ENCODE measurements at regions not wholly inside any gene's neighbourhood (a gene's known extent, or its start where the extent isn't known, plus 50 kb on each side); places are given as distances from the start of the nearest gene placed in this dataset.

- no peak for TF ChIP-seq CTCF (IDR thresholded peaks at IDR 0.05; ENCODE audit: insufficient read depth, low read depth, low read length, missing control alignments)
- H3K4me3 ChIP-seq (ENCODE audit: low read depth, low read length) = no peak overlapping the region
- no peak for DNase-seq (ENCODE audit: low read depth)
Measured at GRCh38 chr1:194043984-194044755, 857.8 kb upstream of the B3GALT2 start.

- DNase-seq (ENCODE audit: low read depth) = no peak
- TF ChIP-seq CTCF (IDR thresholded peaks at IDR 0.05; ENCODE audit: insufficient read depth, low read depth, low read length, missing control alignments) = no peak
- no peak overlapping the region for H3K4me3 ChIP-seq (ENCODE audit: low read depth, low read length)
Measured at GRCh38 chr1:194042736-194043135, 856.3 kb upstream of the B3GALT2 start.

DNA sequence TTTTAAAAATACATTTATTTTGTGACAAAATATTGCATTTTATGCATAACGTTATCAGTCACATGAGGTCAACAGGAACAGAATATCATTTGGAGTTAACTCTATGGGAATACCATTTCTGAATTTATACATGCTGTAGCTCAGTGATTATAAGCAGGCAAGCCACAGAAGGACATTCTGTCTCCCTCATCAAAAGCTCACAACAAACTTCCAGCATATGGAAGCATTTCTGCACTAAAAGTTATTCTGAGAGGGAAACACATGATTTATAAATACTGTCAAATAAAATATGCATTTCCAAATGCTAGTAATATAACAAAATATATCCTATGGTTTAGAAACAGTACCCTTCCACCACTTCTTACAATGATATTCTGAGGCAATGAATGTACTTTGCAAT lies 854.1 kb upstream of the B3GALT2 start:
- no peak for TF ChIP-seq CTCF (IDR thresholded peaks at IDR 0.05; ENCODE audit: insufficient read depth, low read depth, low read length, missing control alignments)
- no peak for DNase-seq (ENCODE audit: low read depth)

DNA sequence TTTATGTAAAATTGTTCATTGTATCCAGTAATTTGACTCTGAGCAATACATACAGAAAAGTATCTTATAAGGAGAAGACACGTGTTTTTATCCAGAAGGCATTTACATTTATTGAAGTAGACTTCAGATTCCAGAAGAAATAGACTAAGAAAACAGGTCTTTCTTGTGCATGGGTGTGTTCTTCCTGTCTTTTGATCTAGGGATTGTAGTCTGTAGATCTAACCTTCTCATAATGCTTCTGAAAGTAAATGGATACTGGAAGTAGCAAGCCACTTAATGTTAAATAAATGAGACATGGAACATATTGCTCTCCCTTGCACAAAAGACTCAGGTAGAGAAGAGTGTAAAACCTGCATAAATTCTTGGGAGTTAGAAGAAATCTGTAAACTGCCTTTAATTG lies 853.2 kb upstream of the B3GALT2 start:
- no peak for DNase-seq (ENCODE audit: low read depth)
- no peak overlapping the region for H3K4me3 ChIP-seq (ENCODE audit: low read depth, low read length)

More for the DNA sequence above, 854.1 kb upstream of the B3GALT2 start:
- no peak overlapping the region for H3K4me3 ChIP-seq (ENCODE audit: low read depth, low read length)

DNA sequence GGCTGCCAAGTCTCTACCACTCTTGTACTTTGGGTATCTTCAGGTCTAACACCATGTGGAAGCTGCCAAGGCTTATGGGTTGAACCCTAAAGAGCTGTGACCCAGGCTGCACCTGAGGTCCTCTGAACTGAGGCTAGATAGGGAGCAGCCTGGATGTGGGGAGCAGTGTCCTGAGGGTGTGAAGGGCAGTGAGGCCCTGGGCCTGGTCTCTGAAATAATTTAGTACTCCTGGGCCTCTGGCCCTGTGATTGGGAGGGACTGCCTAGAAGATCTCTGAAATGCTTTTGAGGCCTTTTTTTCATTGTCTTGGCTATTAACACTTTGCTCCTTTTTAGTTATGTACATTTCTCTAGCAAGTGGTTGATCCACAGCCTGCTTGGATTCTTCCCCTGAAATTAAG lies 847.2 kb upstream of the B3GALT2 start:
- TF ChIP-seq CTCF (IDR thresholded peaks at IDR 0.05; ENCODE audit: insufficient read depth, low read depth, low read length, missing control alignments) = no peak

More for the DNA sequence above, 853.2 kb upstream of the B3GALT2 start:
- TF ChIP-seq CTCF (IDR thresholded peaks at IDR 0.05; ENCODE audit: insufficient read depth, low read depth, low read length, missing control alignments) = no peak

GRCh38 chr1:194028002-194028401 lies 841.6 kb upstream of the B3GALT2 start:
- no peak for DNase-seq (ENCODE audit: low read depth)

More for the DNA sequence above, 847.2 kb upstream of the B3GALT2 start:
- no peak for DNase-seq (ENCODE audit: low read depth)
- no peak overlapping the region for H3K4me3 ChIP-seq (ENCODE audit: low read depth, low read length)

More at GRCh38 chr1:194028002-194028401, 841.6 kb upstream of the B3GALT2 start:
- TF ChIP-seq CTCF (IDR thresholded peaks at IDR 0.05; ENCODE audit: insufficient read depth, low read depth, low read length, missing control alignments) = no peak
- no peak overlapping the region for H3K4me3 ChIP-seq (ENCODE audit: low read depth, low read length)
